ENCODE measurements at regions not wholly inside any gene's neighbourhood (a gene's known extent, or its start where the extent isn't known, plus 50 kb on each side); places are given as distances from the start of the nearest gene placed in this dataset.

- TF ChIP-seq CTCF (IDR thresholded peaks at IDR 0.05) (no peak), ATF1 (CRISPR knock-in tag; IDR thresholded peaks at IDR 0.05) (no peak), ZNF121 (CRISPR knock-in tag; IDR thresholded peaks at IDR 0.05) (no peak), FOXP1 (CRISPR knock-in tag; IDR thresholded peaks at IDR 0.05; ENCODE audit: borderline replicate concordance) (no peak), NR2C2 (CRISPR knock-in tag; IDR thresholded peaks at IDR 0.05) (no peak)
Observed at GRCh38 chr7:29723599-29723998, 82.7 kb upstream of the WIPF3 start.
